NB4 (cell line): ENCODE measurements at regions not wholly inside any gene's neighbourhood (a gene's known extent, or its start where the extent isn't known, plus 50 kb on each side); places are given as distances from the start of the nearest gene placed in this dataset.

Source experiments
- MYC ChIP-seq: IDR thresholded peaks from 2 replicates; pipeline ENCODE4 v1.6.1; 2011; ENCODE audit warnings: low read depth, low read length
- POLR2A ChIP-seq: IDR thresholded peaks from 2 replicates; pipeline ENCODE4 v1.6.1; 2011; ENCODE audit warnings: mild to moderate bottlenecking; ENCODE audit not compliant: insufficient read length; ENCODE audit errors: extremely low read depth
- TF ChIP-seq, protein P1 (sequence below): IDR thresholded peaks from one replicate; pipeline ENCODE4 v1.5.1; 2012; ENCODE audit warnings: low read depth, low read length
- TF ChIP-seq, protein P2 (sequence below): IDR thresholded peaks from 2 replicates; pipeline ENCODE4 v1.6.1; 2011; ENCODE audit warnings: low read depth, low read length

DNA sequence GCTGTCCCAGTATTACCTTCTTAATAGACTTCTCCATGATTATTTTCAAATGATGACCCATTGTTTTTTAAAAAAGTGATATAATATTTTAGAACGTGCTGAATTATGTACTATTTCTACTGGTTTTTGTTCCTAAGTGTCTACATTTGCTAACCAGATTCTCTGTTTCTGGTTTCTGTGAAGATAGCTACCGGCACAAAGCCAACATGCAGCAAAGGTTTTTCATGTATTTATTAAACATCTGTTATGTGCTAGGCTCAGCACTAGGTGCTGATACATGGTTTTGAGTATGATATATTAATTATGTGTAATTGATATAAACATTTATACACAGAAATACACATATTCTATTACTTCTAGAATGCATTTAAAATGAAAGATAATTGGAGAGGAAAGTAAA lies 1035.6 kb downstream of the PCDH17 start:
- TF ChIP-seq, protein P1, sequence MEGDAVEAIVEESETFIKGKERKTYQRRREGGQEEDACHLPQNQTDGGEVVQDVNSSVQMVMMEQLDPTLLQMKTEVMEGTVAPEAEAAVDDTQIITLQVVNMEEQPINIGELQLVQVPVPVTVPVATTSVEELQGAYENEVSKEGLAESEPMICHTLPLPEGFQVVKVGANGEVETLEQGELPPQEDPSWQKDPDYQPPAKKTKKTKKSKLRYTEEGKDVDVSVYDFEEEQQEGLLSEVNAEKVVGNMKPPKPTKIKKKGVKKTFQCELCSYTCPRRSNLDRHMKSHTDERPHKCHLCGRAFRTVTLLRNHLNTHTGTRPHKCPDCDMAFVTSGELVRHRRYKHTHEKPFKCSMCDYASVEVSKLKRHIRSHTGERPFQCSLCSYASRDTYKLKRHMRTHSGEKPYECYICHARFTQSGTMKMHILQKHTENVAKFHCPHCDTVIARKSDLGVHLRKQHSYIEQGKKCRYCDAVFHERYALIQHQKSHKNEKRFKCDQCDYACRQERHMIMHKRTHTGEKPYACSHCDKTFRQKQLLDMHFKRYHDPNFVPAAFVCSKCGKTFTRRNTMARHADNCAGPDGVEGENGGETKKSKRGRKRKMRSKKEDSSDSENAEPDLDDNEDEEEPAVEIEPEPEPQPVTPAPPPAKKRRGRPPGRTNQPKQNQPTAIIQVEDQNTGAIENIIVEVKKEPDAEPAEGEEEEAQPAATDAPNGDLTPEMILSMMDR, result no peak
- no peak for TF ChIP-seq MYC
- no peak for TF ChIP-seq POLR2A
- TF ChIP-seq, protein P2, sequence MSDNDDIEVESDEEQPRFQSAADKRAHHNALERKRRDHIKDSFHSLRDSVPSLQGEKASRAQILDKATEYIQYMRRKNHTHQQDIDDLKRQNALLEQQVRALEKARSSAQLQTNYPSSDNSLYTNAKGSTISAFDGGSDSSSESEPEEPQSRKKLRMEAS, result no peak
